K562 (cell line): ENCODE measurements at regions not wholly inside any gene's neighbourhood (a gene's known extent, or its start where the extent isn't known, plus 50 kb on each side); places are given as distances from the start of the nearest gene placed in this dataset.

Source experiments
- BACH1 ChIP-seq: fragments of 200-800 bp; sonication (Bioruptor generic); IDR thresholded peaks from 2 replicates; pipeline ENCODE4 v1.6.1; 2016; ENCODE audit warnings: missing genetic modification characterization, missing compliant biosample characterization
- FUS ChIP-seq: fragments of 200-400 bp; formaldehyde crosslinking; optimal IDR thresholded peaks from 2 replicates; pipeline ENCODE3; 2017; ENCODE audit warnings: low read depth, low read length
- TEAD1 ChIP-seq, 2 experiments: fragments of 450-650 bp in 1 of 2; sonication (generic) in 1 of 2; formaldehyde crosslinking; IDR thresholded peaks; 2 replicates each; pipeline versions ENCODE4 v1.4.0 to v1.8.0; 2020 to 2022; ENCODE audit warnings: mild to moderate bottlenecking in 2 of 2, missing genetic modification reagents in 1 of 2
- ZNF644 ChIP-seq: fragments of 200-800 bp; sonication (Bioruptor generic); IDR thresholded peaks from 2 replicates; pipeline ENCODE4 v1.6.1; 2016; ENCODE audit warnings: low read depth, missing genetic modification characterization, missing compliant biosample characterization
- ZNF79 ChIP-seq: fragments of 250-450 bp; sonication (Bioruptor Pico); IDR thresholded peaks from 2 replicates; pipeline ENCODE4 v1.4.0; 2020; ENCODE audit warnings: low read depth, mild to moderate bottlenecking, moderate library complexity
- TF ChIP-seq, protein P1 (sequence below): fragments of 450-650 bp; IDR thresholded peaks from 2 replicates; pipeline ENCODE4 v1.6.1; 2016; ENCODE audit warnings: antibody characterized with exemption
- TF ChIP-seq, protein P2 (sequence below): sonication (generic); formaldehyde crosslinking; IDR thresholded peaks from 2 replicates; pipeline ENCODE4 v1.8.0; 2022; ENCODE audit warnings: missing genetic modification reagents, mild to moderate bottlenecking, borderline replicate concordance
- TF ChIP-seq, protein P3 (sequence below): sonication (generic); formaldehyde crosslinking; IDR thresholded peaks from 2 replicates; pipeline ENCODE4 v1.8.0; 2023; ENCODE audit warnings: mild to moderate bottlenecking, missing genetic modification reagents

DNA sequence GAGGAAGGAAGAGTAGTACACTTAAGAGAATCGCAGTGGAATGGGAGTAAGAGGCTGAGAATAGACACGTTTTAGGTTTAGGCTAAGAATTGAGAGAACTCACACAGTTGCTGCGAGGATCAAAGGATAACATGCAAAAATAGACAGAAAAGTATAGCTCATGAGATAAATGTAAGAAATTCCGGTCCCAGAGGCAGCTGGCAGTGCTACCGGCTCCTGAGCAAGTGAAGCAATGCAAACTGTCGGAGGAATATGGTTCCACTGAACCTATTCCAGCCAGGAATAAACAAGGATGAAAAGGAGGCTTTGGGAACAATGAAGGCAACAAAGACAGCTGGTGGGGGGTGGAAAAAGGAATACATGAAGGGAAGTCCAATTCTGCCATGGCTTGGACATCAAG is 191.8 kb downstream of the QDPR start:
- TF ChIP-seq, protein P1, sequence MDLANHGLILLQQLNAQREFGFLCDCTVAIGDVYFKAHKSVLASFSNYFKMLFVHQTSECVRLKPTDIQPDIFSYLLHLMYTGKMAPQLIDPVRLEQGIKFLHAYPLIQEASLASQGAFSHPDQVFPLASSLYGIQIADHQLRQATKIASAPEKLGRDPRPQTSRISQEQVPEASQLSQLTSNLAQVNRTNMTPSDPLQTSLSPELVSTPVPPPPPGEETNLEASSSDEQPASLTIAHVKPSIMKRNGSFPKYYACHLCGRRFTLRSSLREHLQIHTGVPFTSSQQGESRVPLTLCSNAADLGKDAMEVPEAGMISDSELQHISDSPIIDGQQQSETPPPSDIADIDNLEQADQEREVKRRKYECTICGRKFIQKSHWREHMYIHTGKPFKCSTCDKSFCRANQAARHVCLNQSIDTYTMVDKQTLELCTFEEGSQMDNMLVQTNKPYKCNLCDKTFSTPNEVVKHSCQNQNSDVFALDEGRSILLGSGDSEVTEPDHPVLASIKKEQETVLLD, result no peak
- TF ChIP-seq ZNF644 (tag) (no peak), FUS (no peak), TEAD1 (CRISPR knock-in tag; IDR thresholded peaks at IDR 0.05) (no peak), ZNF79 (CRISPR knock-in tag) (no peak), BACH1 (tag) (no peak)
- TF ChIP-seq, protein P2, sequence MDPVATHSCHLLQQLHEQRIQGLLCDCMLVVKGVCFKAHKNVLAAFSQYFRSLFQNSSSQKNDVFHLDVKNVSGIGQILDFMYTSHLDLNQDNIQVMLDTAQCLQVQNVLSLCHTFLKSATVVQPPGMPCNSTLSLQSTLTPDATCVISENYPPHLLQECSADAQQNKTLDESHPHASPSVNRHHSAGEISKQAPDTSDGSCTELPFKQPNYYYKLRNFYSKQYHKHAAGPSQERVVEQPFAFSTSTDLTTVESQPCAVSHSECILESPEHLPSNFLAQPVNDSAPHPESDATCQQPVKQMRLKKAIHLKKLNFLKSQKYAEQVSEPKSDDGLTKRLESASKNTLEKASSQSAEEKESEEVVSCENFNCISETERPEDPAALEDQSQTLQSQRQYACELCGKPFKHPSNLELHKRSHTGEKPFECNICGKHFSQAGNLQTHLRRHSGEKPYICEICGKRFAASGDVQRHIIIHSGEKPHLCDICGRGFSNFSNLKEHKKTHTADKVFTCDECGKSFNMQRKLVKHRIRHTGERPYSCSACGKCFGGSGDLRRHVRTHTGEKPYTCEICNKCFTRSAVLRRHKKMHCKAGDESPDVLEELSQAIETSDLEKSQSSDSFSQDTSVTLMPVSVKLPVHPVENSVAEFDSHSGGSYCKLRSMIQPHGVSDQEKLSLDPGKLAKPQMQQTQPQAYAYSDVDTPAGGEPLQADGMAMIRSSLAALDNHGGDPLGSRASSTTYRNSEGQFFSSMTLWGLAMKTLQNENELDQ (CRISPR knock-in tag), result no peak
- TF ChIP-seq, protein P3, sequence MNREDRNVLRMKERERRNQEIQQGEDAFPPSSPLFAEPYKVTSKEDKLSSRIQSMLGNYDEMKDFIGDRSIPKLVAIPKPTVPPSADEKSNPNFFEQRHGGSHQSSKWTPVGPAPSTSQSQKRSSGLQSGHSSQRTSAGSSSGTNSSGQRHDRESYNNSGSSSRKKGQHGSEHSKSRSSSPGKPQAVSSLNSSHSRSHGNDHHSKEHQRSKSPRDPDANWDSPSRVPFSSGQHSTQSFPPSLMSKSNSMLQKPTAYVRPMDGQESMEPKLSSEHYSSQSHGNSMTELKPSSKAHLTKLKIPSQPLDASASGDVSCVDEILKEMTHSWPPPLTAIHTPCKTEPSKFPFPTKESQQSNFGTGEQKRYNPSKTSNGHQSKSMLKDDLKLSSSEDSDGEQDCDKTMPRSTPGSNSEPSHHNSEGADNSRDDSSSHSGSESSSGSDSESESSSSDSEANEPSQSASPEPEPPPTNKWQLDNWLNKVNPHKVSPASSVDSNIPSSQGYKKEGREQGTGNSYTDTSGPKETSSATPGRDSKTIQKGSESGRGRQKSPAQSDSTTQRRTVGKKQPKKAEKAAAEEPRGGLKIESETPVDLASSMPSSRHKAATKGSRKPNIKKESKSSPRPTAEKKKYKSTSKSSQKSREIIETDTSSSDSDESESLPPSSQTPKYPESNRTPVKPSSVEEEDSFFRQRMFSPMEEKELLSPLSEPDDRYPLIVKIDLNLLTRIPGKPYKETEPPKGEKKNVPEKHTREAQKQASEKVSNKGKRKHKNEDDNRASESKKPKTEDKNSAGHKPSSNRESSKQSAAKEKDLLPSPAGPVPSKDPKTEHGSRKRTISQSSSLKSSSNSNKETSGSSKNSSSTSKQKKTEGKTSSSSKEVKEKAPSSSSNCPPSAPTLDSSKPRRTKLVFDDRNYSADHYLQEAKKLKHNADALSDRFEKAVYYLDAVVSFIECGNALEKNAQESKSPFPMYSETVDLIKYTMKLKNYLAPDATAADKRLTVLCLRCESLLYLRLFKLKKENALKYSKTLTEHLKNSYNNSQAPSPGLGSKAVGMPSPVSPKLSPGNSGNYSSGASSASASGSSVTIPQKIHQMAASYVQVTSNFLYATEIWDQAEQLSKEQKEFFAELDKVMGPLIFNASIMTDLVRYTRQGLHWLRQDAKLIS (CRISPR knock-in tag), result no peak
